Thymus (tissue), 11 donors: ENCODE measurements at regions not wholly inside any gene's neighbourhood (a gene's known extent, or its start where the extent isn't known, plus 50 kb on each side); places are given as distances from the start of the nearest gene placed in this dataset.
"Not testable (repeated sequence)": the region's sequence is repeated elsewhere in the genome, so short reads cannot be mapped to it uniquely, and the experiment has no call there.

Source experiments
- DNase-seq, 9 donors: peaks; one replicate each; pipeline ENCODE4 v3.0.0-alpha.2; 2013; ENCODE audit warnings: low spot score in 9 of 9, low read depth in 6 of 9, missing footprints in 1 of 9
- H3K27ac ChIP-seq, 2 donors: one replicate each; pipeline ENCODE4 v1.5.1; 2013; ENCODE audit warnings: control low read depth in 1 of 2, low read depth in 1 of 2, low read length in 1 of 2, mild to moderate bottlenecking in 1 of 2, moderate library complexity in 1 of 2
- H3K27me3 ChIP-seq, 2 donors: one replicate each; pipeline ENCODE4 v1.5.1; 2013; ENCODE audit warnings: low read length in 1 of 2; ENCODE audit not compliant: control insufficient read depth in 2 of 2, insufficient read depth in 1 of 2
- H3K36me3 ChIP-seq, 2 donors: one replicate each; pipeline ENCODE4 v1.5.1; 2013; ENCODE audit warnings: low read length in 1 of 2, mild to moderate bottlenecking in 1 of 2, moderate library complexity in 1 of 2; ENCODE audit not compliant: control insufficient read depth in 2 of 2, insufficient read depth in 2 of 2
- H3K4me1 ChIP-seq, 2 donors: one replicate each; pipeline ENCODE4 v1.5.1; 2013; ENCODE audit warnings: low read length in 2 of 2; ENCODE audit not compliant: control insufficient read depth in 2 of 2, insufficient read depth in 2 of 2
- H3K4me3 ChIP-seq, 2 donors: one replicate each; pipeline ENCODE4 v1.5.1; 2013; ENCODE audit warnings: low read length in 2 of 2, control low read depth in 1 of 2, mild to moderate bottlenecking in 1 of 2
- H3K9me3 ChIP-seq, 2 donors: one replicate each; pipeline ENCODE4 v1.5.1; 2013; ENCODE audit warnings: low read length in 1 of 2, mild to moderate bottlenecking in 1 of 2; ENCODE audit not compliant: control insufficient read depth in 2 of 2, insufficient read depth in 1 of 2
- WGBS: extraction: QIAGEN DNeasy Blood & Tissue Kit; methylation state at CpG from one replicate; pipeline ENCODE4 v1.1.7; 2013; 5-methylcytosine and 5-hydroxymethylcytosine counted together
- donor health status: healthy.

DNA sequence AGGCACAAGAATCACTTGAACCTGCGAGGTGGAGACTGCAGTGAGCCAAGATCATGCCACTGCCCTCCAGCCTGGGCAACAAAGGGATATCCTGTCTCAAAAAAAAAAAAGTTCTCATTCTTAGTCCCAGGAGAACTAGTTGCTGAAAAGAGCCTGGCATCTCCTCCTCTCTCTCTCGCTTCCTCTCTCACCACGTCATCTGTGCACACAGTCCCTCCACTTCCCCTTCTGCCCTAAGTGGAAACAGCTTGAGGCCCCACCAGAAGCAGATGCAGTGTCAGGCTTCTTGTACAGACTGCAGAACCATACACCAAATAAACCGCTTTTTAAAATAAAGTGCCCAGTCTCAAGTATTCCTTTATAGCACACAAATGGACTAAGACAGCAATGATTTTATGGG is 175.3 kb downstream of the NPIPA8 start:
- not testable (repeated sequence) for DNase-seq, H3K4me3 ChIP-seq, H3K27ac ChIP-seq, H3K27me3 ChIP-seq, H3K9me3 ChIP-seq, H3K36me3 ChIP-seq, H3K4me1 ChIP-seq
- WGBS = 67% methylated on average over 4 of the region's 4 CpGs

DNA sequence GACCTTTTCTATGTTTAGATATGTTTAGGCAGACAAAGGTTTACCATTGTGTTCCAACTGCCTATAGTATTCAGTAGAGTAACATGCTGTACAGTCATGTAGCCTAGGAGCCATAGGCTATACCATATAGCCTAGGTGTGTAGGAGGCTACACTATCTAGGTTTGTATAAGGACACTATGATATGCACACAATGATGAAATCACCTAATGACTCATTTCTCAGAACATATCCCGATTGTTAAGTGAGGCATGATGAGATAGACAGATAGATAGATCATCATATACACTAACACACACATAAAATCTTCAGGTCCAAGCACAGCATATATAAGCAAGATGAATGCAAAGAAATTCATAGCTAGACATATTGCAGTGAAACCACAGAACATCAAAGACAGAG is 177.4 kb downstream of the NPIPA8 start:
- H3K4me1 ChIP-seq, DNase-seq, H3K36me3 ChIP-seq, H3K4me3 ChIP-seq, H3K27me3 ChIP-seq, H3K9me3 ChIP-seq, H3K27ac ChIP-seq: not testable (repeated sequence)
- WGBS = 89% methylated on average over 1 of the region's 1 CpG

DNA sequence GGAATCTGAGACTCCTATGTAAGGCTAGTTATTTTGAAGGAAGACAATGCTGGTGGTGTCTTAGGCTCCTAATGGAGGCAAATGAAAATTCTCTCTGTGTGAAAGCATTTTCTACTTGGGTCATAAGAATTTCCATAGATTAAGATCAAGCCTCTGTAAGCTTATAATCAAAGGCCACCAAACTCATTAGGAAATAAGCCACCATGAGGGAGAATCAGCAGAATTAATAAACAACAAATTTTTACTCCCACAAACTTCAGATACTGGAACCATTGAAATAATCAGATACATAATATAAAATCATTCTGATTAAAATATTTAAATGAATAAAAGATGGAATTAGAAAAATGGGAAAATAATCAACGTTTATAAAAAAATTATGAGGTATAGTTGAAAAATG is 178.7 kb downstream of the NPIPA8 start:
- DNase-seq, H3K4me1 ChIP-seq, H3K36me3 ChIP-seq, H3K9me3 ChIP-seq, H3K27me3 ChIP-seq, H3K27ac ChIP-seq, H3K4me3 ChIP-seq: not testable (repeated sequence)
- WGBS = 96% methylated on average over 1 of the region's 1 CpG

GRCh38 chr16:18152832-18153231 is 183.7 kb downstream of the NPIPA8 start:
- H3K27me3 ChIP-seq, H3K27ac ChIP-seq, DNase-seq, H3K9me3 ChIP-seq, H3K36me3 ChIP-seq, H3K4me1 ChIP-seq, H3K4me3 ChIP-seq: not testable (repeated sequence)
- WGBS = 82% methylated on average over 5 of the region's 6 CpGs

- H3K27me3 ChIP-seq, H3K4me3 ChIP-seq, DNase-seq, H3K27ac ChIP-seq, H3K36me3 ChIP-seq, H3K9me3 ChIP-seq, H3K4me1 ChIP-seq: not testable (repeated sequence)
- WGBS = no CpG with 5 or more reads among the region's 5 CpGs
These were observed 188.4 kb downstream of the NPIPA8 start for GRCh38 chr16:18148132-18148531.

- H3K4me1 ChIP-seq, H3K4me3 ChIP-seq, H3K27me3 ChIP-seq, DNase-seq, H3K36me3 ChIP-seq, H3K9me3 ChIP-seq, H3K27ac ChIP-seq: not testable (repeated sequence)
- no CpG with 5 or more reads among the region's 9 CpGs for WGBS
These were observed 189.9 kb downstream of the NPIPA8 start for GRCh38 chr16:18146601-18147142.

DNA sequence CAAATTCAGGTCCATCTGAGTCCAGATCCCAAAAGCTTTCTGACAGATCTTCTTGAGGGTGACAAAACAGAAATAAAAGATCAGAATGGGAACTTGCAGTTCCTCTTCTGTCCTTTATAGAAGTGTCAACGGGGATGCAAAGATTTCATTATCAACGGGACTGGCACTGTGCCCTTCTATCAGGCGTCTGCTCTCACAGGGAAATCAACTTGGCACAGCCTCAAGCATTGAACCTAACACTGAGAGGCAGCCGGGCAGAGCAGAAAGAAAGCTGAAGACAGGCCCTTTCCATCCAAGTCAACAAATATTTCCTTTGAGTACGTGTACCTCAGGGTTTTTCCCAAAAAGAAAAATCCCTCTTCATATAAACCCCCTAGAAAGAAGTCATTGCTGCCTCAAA is 194.5 kb downstream of the NPIPA8 start:
- not testable (repeated sequence) for DNase-seq, H3K27ac ChIP-seq, H3K9me3 ChIP-seq, H3K27me3 ChIP-seq, H3K4me3 ChIP-seq, H3K36me3 ChIP-seq, H3K4me1 ChIP-seq
- 60% methylated on average over 1 of the region's 5 CpGs for WGBS

GRCh38 chr16:18136288-18136687 is 200.2 kb downstream of the NPIPA8 start:
- H3K4me1 ChIP-seq, H3K9me3 ChIP-seq, H3K27me3 ChIP-seq, H3K27ac ChIP-seq, H3K36me3 ChIP-seq, DNase-seq, H3K4me3 ChIP-seq: not testable (repeated sequence)
- no CpG with 5 or more reads among the region's 1 CpG for WGBS

- not testable (repeated sequence) for H3K9me3 ChIP-seq, H3K4me1 ChIP-seq, H3K27ac ChIP-seq, H3K27me3 ChIP-seq, DNase-seq, H3K4me3 ChIP-seq, H3K36me3 ChIP-seq
- 74% methylated on average over 1 of the region's 4 CpGs for WGBS
These were observed 201.5 kb downstream of the NPIPA8 start for GRCh38 chr16:18135024-18135423.

GRCh38 chr16:18131587-18131986 is 204.9 kb downstream of the NPIPA8 start:
- H3K4me1 ChIP-seq, DNase-seq: not testable (repeated sequence)
- 7% methylated on average over 3 of the region's 6 CpGs for WGBS

More at GRCh38 chr16:18131587-18131986, 204.9 kb downstream of the NPIPA8 start:
- H3K9me3 ChIP-seq, H3K36me3 ChIP-seq, H3K27me3 ChIP-seq, H3K4me3 ChIP-seq, H3K27ac ChIP-seq: not testable (repeated sequence)
